Neuron (in vitro differentiated cells): ENCODE measurements at regions not wholly inside any gene's neighbourhood (a gene's known extent, or its start where the extent isn't known, plus 50 kb on each side); places are given as distances from the start of the nearest gene placed in this dataset.
A peak's percentile ranks its signal among the peaks of the same experiment; 100 is the strongest.

ENCODE experiments used
- H2AFZ ChIP-seq: one replicate; pipeline ENCODE4 v1.6.1; 2013; ENCODE audit warnings: low read depth, mild to moderate bottlenecking, inconsistent platforms, low read length, moderate library complexity
- H3K27me3 ChIP-seq: one replicate; pipeline ENCODE4 v1.6.1; 2013; ENCODE audit warnings: low read length; ENCODE audit not compliant: insufficient read depth
- H3K36me3 ChIP-seq: one replicate; pipeline ENCODE4 v1.6.1; 2013; ENCODE audit warnings: low read length; ENCODE audit not compliant: insufficient read depth
- H3K4me1 ChIP-seq: one replicate; pipeline ENCODE4 v1.6.1; 2013; ENCODE audit warnings: low read length; ENCODE audit not compliant: insufficient read depth
- H3K4me3 ChIP-seq: 2 replicates; pipeline ENCODE4 v1.5.1; 2013; ENCODE audit warnings: mild to moderate bottlenecking, low read length, moderate library complexity
- H3K9me3 ChIP-seq: one replicate; pipeline ENCODE4 v1.6.1; 2013; ENCODE audit warnings: low read length

GRCh38 chr2:109736177-109736827 lies 57.8 kb upstream of the RGPD5 start:
- H2AFZ ChIP-seq: peak overlapping the region; percentile 41
- H3K4me1 ChIP-seq: no peaks in the 10 kb centered on the region
- no peak overlapping the region for H3K4me3 ChIP-seq
- H3K27me3 ChIP-seq: no peaks in the 10 kb centered on the region
- no peaks in the 10 kb centered on the region for H3K36me3 ChIP-seq
- H3K9me3 ChIP-seq: no peaks in the 10 kb centered on the region
